GM20000 (cell line): ENCODE measurements at regions not wholly inside any gene's neighbourhood (a gene's known extent, or its start where the extent isn't known, plus 50 kb on each side); places are given as distances from the start of the nearest gene placed in this dataset.

Source experiments
- DNase-seq: peaks from one replicate; pipeline ENCODE4 v3.0.0; 2012; ENCODE audit warnings: low spot score
- TF ChIP-seq, protein P1 (sequence below): IDR thresholded peaks from 2 replicates; pipeline ENCODE4 v1.5.1; 2012; ENCODE audit warnings: mild to moderate bottlenecking, control low read depth; ENCODE audit errors: extremely low read depth, missing control alignments

DNA sequence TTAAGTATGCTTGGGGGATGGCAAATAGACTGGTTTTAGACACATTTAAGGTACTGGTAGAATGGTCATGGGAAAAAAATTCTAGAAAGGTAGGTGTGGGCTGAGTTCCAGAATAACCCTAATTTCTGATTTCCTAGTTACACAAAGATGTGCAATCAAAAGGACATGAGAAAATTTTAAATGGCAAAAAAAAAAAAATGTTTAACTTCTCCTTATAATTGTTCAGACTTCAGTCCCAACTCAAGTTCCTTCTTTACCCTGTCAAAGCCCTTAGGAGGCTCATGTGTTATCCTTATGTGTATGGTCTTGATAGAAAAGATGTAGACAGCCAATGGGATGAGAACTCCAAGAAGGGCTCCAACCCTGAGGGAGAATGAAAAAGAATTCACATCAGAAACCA, 153.3 kb upstream of the PLEKHG7 start:
- TF ChIP-seq, protein P1, sequence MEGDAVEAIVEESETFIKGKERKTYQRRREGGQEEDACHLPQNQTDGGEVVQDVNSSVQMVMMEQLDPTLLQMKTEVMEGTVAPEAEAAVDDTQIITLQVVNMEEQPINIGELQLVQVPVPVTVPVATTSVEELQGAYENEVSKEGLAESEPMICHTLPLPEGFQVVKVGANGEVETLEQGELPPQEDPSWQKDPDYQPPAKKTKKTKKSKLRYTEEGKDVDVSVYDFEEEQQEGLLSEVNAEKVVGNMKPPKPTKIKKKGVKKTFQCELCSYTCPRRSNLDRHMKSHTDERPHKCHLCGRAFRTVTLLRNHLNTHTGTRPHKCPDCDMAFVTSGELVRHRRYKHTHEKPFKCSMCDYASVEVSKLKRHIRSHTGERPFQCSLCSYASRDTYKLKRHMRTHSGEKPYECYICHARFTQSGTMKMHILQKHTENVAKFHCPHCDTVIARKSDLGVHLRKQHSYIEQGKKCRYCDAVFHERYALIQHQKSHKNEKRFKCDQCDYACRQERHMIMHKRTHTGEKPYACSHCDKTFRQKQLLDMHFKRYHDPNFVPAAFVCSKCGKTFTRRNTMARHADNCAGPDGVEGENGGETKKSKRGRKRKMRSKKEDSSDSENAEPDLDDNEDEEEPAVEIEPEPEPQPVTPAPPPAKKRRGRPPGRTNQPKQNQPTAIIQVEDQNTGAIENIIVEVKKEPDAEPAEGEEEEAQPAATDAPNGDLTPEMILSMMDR: no peak
- no peak for DNase-seq

- no peak for DNase-seq
- TF ChIP-seq, protein P1: no peak
These were observed 154.9 kb upstream of the PLEKHG7 start for GRCh38 chr12:92547906-92548305.

DNA sequence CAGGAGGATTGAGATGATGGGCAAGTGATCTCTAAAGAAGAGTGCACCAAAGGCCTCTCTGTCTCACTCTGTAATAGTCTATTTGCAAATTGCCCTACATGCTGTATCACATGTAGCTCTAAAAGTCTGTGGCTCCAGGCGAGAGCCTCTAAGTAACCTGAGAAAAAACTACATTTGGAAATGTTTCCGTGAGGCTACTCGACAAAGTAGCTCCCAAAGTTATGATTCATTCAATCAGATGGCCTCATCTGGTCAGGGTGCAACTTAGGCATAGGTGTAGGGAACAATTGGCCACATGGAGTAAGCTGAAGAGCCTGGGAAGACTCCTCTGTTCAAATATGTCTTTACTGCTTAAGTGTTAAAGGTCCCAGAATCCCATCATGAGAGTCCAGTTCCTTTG, 155.4 kb upstream of the PLEKHG7 start:
- TF ChIP-seq, protein P1: no peak
- no peak for DNase-seq

GRCh38 chr12:92546635-92547348, 156.0 kb upstream of the PLEKHG7 start:
- DNase-seq: no peak
- TF ChIP-seq, protein P1: no peak

- TF ChIP-seq, protein P1: no peak
- no peak for DNase-seq
These were observed 156.5 kb upstream of the PLEKHG7 start for GRCh38 chr12:92546259-92546634.

DNA sequence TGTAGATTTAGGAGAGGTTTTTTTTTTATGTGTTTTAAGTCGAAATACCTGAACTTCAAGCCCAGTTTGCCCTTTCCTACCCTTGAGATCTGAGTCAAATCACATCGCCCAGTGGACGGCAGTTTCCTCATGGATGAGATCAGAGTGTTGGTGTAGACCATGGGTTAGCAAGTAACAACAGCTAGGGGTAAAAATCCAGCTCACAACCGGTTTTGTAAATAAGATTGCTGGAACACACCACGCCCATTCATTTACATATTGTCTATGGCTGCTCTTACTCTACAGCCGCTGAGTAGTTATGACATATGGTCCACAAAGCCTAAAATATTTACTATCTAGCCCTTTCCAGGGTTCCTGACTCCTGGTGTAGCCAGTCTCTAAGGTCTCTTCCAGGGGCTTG, 158.5 kb upstream of the PLEKHG7 start:
- TF ChIP-seq, protein P1: no peak

DNA sequence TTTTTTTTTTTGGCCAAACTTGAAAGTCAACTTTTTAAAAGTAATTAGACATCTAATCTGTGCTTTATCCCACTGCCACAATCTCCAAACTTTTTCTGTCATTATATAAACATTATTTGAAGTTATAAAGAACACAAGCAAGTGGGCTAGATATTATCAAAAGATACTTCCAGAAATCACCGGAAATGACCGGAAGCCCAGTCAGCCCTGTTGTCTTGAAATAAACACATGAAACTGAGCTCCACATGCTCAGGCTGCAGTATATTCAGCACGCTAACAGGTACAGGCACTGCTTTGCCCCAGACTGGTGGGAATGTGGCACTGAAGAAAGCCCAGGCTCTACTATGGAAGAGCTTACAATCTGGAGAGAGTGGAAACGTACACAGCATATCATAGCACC, 158.9 kb upstream of the PLEKHG7 start:
- no peak for DNase-seq
- TF ChIP-seq, protein P1: no peak

More for the DNA sequence above, 158.5 kb upstream of the PLEKHG7 start:
- DNase-seq: no peak
